GM12878 (cell line): ENCODE measurements at regions not wholly inside any gene's neighbourhood (a gene's known extent, or its start where the extent isn't known, plus 50 kb on each side); places are given as distances from the start of the nearest gene placed in this dataset.

ENCODE experiments used
- ATAC-seq: fragments of 200-7000 bp; cut with Tn5 transposase; 3 replicates; pipeline ENCODE4 v1.9.1; 2020; ENCODE audit warnings: mild to moderate bottlenecking, moderate library complexity
- BruUV-seq: library from RNA; stranded (reverse); fragments of 400-500 nt; replicated peaks from 2 replicates; lab custom pipeline; 2021; lab: Mats Ljungman, UMichigan
- CTCF ChIA-PET: fragments of 300-600 bp; sonication (Branson Sonifier 250); formaldehyde crosslinking; extraction: SDS; loops from one replicate; lab custom pipeline; 2021; ENCODE audit warnings: inconsistent platforms; lab: Yijun Ruan, JAX
- POLR2A ChIA-PET: fragments of 350-600 bp; formaldehyde crosslinking; extraction: SDS; loops from one replicate; lab custom pipeline; 2021; ENCODE audit warnings: inconsistent platforms; lab: Charles Lee
- RAD21 ChIA-PET: fragments of 300-600 bp; sonication (Branson Sonifier 250); formaldehyde crosslinking; loops from one replicate; lab custom pipeline; 2023; ENCODE audit warnings: antibody characterized with exemption; ENCODE audit not compliant: unreplicated experiment; lab: Charles Lee
- SMC1A ChIA-PET: fragments of 300-600 bp; sonication (Branson Sonifier 250); formaldehyde crosslinking; loops from one replicate; lab custom pipeline; 2023; ENCODE audit not compliant: unreplicated experiment, uncharacterized antibody; lab: Charles Lee
- DNase-seq: peaks from one replicate; pipeline ENCODE4 v3.0.0-alpha.2; 2011; ENCODE audit warnings: low read depth, low spot score
- FAIRE-seq: peaks from 3 replicates; lab custom pipeline; 2011; peaks lifted over from hg19 to GRCh38; lab: Jason Lieb, UNC
- H2AFZ ChIP-seq: 2 replicates; pipeline ENCODE4 v1.6.0; 2011; ENCODE audit warnings: low read depth, low read length, control low read depth; ENCODE audit not compliant: control insufficient read depth
- H3K27ac ChIP-seq: 2 replicates; pipeline ENCODE4 v1.5.1; 2011; ENCODE audit warnings: control low read depth; ENCODE audit not compliant: control insufficient read depth, insufficient read depth
- H3K27me3 ChIP-seq, 2 experiments: replicated peaks in 1 of 2; 2 replicates each; pipeline versions ENCODE4 v1.6.0 to v1.6.1; 2011; ENCODE audit warnings: low read length in 1 of 2; ENCODE audit not compliant: control insufficient read depth in 2 of 2, insufficient read depth in 2 of 2
- H3K36me3 ChIP-seq, 2 experiments: 2 replicates each; pipeline ENCODE4 v1.5.1; 2011; ENCODE audit warnings: low read length in 1 of 2; ENCODE audit not compliant: control insufficient read depth in 2 of 2, insufficient read depth in 2 of 2
- H3K4me1 ChIP-seq: 2 replicates; pipeline ENCODE4 v1.6.1; 2011; ENCODE audit warnings: mild to moderate bottlenecking, low read length, moderate library complexity, mixed read lengths; ENCODE audit not compliant: control insufficient read depth, insufficient read depth
- H3K4me2 ChIP-seq: 2 replicates; pipeline ENCODE4 v1.6.0; 2011; ENCODE audit warnings: control low read depth; ENCODE audit not compliant: control insufficient read depth, insufficient read depth
- H3K4me3 ChIP-seq: fragments of 200-600 bp; sonication (generic); 2 replicates; pipeline ENCODE4 v1.5.1; 2016
- H3K79me2 ChIP-seq: 2 replicates; pipeline ENCODE4 v1.6.0; 2011; ENCODE audit warnings: low read length; ENCODE audit not compliant: control insufficient read depth, insufficient read depth
- H3K9ac ChIP-seq: 2 replicates; pipeline ENCODE4 v1.8.0; 2011; ENCODE audit warnings: low read length, control low read depth, mixed read lengths; ENCODE audit not compliant: control insufficient read depth, insufficient read depth
- H3K9me3 ChIP-seq: replicated peaks from 3 replicates; pipeline ENCODE4 v1.5.1; 2011; ENCODE audit warnings: mild to moderate bottlenecking, low read length; ENCODE audit not compliant: control insufficient read depth, insufficient read depth
- H4K20me1 ChIP-seq: 2 replicates; pipeline ENCODE4 v1.6.0; 2011; ENCODE audit not compliant: control insufficient read depth, insufficient read depth
- CBX5 ChIP-seq: sonication (generic); IDR thresholded peaks from 2 replicates; pipeline ENCODE4 v1.6.1; 2016; ENCODE audit warnings: low read depth, moderate library complexity, mild to moderate bottlenecking, inconsistent platforms
- EGR1 ChIP-seq, 2 experiments: IDR thresholded peaks; 1 replicate in 1 of 2; 2 replicates in 1 of 2; pipeline ENCODE4 v1.6.1; 2011 to 2012; ENCODE audit warnings: low read depth in 2 of 2, low read length in 2 of 2, borderline replicate concordance in 1 of 2, mild to moderate bottlenecking in 1 of 2, moderate library complexity in 1 of 2
- EP300 ChIP-seq, 2 experiments: fragments of 150-350 bp in 1 of 2; IDR thresholded peaks; 2 replicates each; pipeline ENCODE4 v1.6.1; 2011 to 2012; ENCODE audit warnings: low read depth in 2 of 2, low read length in 2 of 2, borderline replicate concordance in 1 of 2, improper control_type of control experiment in 1 of 2, inconsistent platforms in 1 of 2; ENCODE audit not compliant: control insufficient read depth in 1 of 2
- KDM1A ChIP-seq: fragments of 200-600 bp; sonication (generic); IDR thresholded peaks from 2 replicates; pipeline ENCODE4 v1.6.1; 2016; ENCODE audit warnings: borderline replicate concordance
- MXI1 ChIP-seq: fragments of 150-350 bp; IDR thresholded peaks from 2 replicates; pipeline ENCODE4 v1.6.1; 2011; ENCODE audit warnings: low read depth, mild to moderate bottlenecking, inconsistent platforms, low read length, improper control_type of control experiment
- PAX5 ChIP-seq: IDR thresholded peaks from 2 replicates; pipeline ENCODE4 v1.6.1; 2011; ENCODE audit warnings: low read depth, low read length, borderline replicate concordance
- POLR2AphosphoS2 ChIP-seq: IDR thresholded peaks from 2 replicates; pipeline ENCODE4 v1.6.1; 2011; ENCODE audit warnings: low read depth, mild to moderate bottlenecking, low read length, improper control_type of control experiment, moderate library complexity
- SIX5 ChIP-seq: IDR thresholded peaks from 2 replicates; pipeline ENCODE4 v1.6.1; 2011; ENCODE audit warnings: mild to moderate bottlenecking, low read depth, low read length, moderate library complexity; ENCODE audit not compliant: severe bottlenecking
- STAT3 ChIP-seq: IDR thresholded peaks from 2 replicates; pipeline ENCODE4 v1.6.1; 2011; ENCODE audit warnings: low read depth, low read length, improper control_type of control experiment
- TCF3 ChIP-seq: IDR thresholded peaks from 2 replicates; pipeline ENCODE4 v1.6.1; 2012; ENCODE audit warnings: low read depth, mild to moderate bottlenecking, low read length, borderline replicate concordance; ENCODE audit not compliant: insufficient read depth
- TCF7 ChIP-seq: IDR thresholded peaks from 2 replicates; pipeline ENCODE4 v1.6.1; 2014; ENCODE audit warnings: antibody characterized with exemption, borderline replicate concordance
- YY1 ChIP-seq: IDR thresholded peaks from 2 replicates; pipeline ENCODE4 v1.6.1; 2011; ENCODE audit warnings: low read depth, mild to moderate bottlenecking, low read length
- ZNF24 ChIP-seq: fragments of 450-650 bp; IDR thresholded peaks from 2 replicates; pipeline ENCODE4 v1.6.1; 2017; ENCODE audit warnings: antibody characterized with exemption, mild to moderate bottlenecking
- ZNF274 ChIP-seq: IDR thresholded peaks from one replicate; pipeline ENCODE4 v1.8.0; 2011; ENCODE audit not compliant: insufficient read length, insufficient read depth
- ZSCAN29 ChIP-seq: fragments of 450-650 bp; IDR thresholded peaks from 2 replicates; pipeline ENCODE4 v1.6.1; 2017; ENCODE audit warnings: mild to moderate bottlenecking, moderate library complexity
- WGBS: methylation state at CpG from one replicate; pipeline ENCODE4 v1.1.6; 2016; ENCODE audit warnings: low lambda C conversion rate; ENCODE audit not compliant: insufficient replicate concordance, insufficient coverage; ENCODE audit errors: missing lambda C conversion rate; 5-methylcytosine and 5-hydroxymethylcytosine counted together
- in situ Hi-C: fragments of 300-500 bp; cut with MboI; formaldehyde crosslinking; loops from 9 replicates; pipeline ENCODE4 v1.14.3; 2018; ENCODE audit warnings: mixed read lengths
- intact Hi-C: fragments of 100-400 bp; cut with micrococcal nuclease; formaldehyde crosslinking; loops from one replicate; pipeline ENCODE4 v1.14.2; 2022; ENCODE audit not compliant: unreplicated experiment
- TF ChIP-seq, protein P1 (sequence below), 3 experiments: IDR thresholded peaks in 2 of 3; conservative IDR thresholded peaks in 1 of 3; 2 replicates each; pipeline ENCODE4 v1.5.1; 2011; ENCODE audit warnings: low read depth in 3 of 3, low read length in 3 of 3, mild to moderate bottlenecking in 3 of 3, control low read depth in 2 of 3, moderate library complexity in 2 of 3, inconsistent platforms in 1 of 3, mixed read lengths in 1 of 3; ENCODE audit not compliant: control insufficient read depth in 2 of 3, insufficient read depth in 1 of 3; ENCODE audit errors: extremely low read depth in 1 of 3
- TF ChIP-seq, protein P2 (sequence below): fragments of 450-650 bp; IDR thresholded peaks from 2 replicates; pipeline ENCODE4 v1.6.1; 2017; ENCODE audit warnings: borderline replicate concordance

DNA sequence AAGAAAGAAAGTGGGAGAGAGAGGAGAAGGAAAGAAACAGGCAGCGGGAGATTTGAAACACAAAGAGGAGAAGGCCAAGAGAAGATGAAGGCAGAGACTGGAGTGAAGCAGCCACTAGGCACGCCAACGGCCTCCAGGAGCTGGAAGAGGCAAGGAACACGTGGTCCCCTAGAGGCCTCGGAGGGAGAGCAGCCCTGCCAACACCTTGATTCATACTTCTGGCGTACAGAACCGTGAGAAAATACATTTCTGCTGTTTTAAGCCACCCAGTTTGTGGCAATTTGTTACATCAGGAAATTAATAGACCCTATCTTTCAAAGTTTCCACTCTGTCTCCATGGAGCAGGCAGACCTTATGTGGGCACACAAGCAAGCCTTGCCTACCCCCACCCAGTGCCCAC is 133.4 kb downstream of the ACTL7B start (continued):
- TF ChIP-seq KDM1A (no peak), STAT3 (no peak), PAX5 (no peak), TCF7 (no peak)
- TF ChIP-seq, protein P1, sequence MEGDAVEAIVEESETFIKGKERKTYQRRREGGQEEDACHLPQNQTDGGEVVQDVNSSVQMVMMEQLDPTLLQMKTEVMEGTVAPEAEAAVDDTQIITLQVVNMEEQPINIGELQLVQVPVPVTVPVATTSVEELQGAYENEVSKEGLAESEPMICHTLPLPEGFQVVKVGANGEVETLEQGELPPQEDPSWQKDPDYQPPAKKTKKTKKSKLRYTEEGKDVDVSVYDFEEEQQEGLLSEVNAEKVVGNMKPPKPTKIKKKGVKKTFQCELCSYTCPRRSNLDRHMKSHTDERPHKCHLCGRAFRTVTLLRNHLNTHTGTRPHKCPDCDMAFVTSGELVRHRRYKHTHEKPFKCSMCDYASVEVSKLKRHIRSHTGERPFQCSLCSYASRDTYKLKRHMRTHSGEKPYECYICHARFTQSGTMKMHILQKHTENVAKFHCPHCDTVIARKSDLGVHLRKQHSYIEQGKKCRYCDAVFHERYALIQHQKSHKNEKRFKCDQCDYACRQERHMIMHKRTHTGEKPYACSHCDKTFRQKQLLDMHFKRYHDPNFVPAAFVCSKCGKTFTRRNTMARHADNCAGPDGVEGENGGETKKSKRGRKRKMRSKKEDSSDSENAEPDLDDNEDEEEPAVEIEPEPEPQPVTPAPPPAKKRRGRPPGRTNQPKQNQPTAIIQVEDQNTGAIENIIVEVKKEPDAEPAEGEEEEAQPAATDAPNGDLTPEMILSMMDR (IDR thresholded peaks at IDR 0.05 in 2 of 3, conservative IDR thresholded peaks at IDR 0.05 in 1 of 3; ENCODE audit: control insufficient read depth in 2 of 3, extremely low read depth in 1 of 3, insufficient read depth in 1 of 3, low read depth in 3 of 3, low read length in 3 of 3) = no peak

- FAIRE-seq = no peak
- H3K4me1 ChIP-seq = no peaks in the 10 kb centered on the region
- in situ Hi-C loops = no loop called here
Measured at GRCh38 chr9:108720191-108720642, 135.6 kb downstream of the ACTL7B start.

More at GRCh38 chr9:108720191-108720642, 135.6 kb downstream of the ACTL7B start:
- SMC1A ChIA-PET = no interaction called here
- POLR2A ChIA-PET = no interaction called here
- Histone ChIP-seq H3K9me3 (no peaks in the 10 kb centered on the region), H3K4me3 (no peak overlapping the region), H3K9ac (no peak overlapping the region), H3K27ac (no peak overlapping the region), H3K4me2 (no peak overlapping the region), H4K20me1 (no peaks in the 10 kb centered on the region), H2AFZ (no peak overlapping the region), H3K27me3 (no peaks in the 10 kb centered on the region; a peak in 1 of 4 replicates), H3K79me2 (no peaks in the 10 kb centered on the region), H3K36me3 (no peaks in the 10 kb centered on the region)
- ATAC-seq = no peak
- intact Hi-C loops = no loop called here
- 0% methylated on average over 2 of the region's 2 CpGs for WGBS
- RAD21 ChIA-PET = no interaction called here
- BruUV-seq = no TSS peak
- CTCF ChIA-PET = no interaction called here
- no peak for DNase-seq
- TF ChIP-seq SIX5 = no peak
- no peak for TF ChIP-seq ZSCAN29
- no peak for TF ChIP-seq ZNF274
- no peak for TF ChIP-seq EP300 (IDR thresholded peaks at IDR 0.05; ENCODE audit: borderline replicate concordance in 1 of 2, control insufficient read depth in 1 of 2, low read depth in 2 of 2, low read length in 2 of 2)
- no peak for TF ChIP-seq POLR2AphosphoS2
- TF ChIP-seq EGR1 (IDR thresholded peaks at IDR 0.05; ENCODE audit: borderline replicate concordance in 1 of 2, low read depth in 2 of 2, low read length in 2 of 2) = no peak
- no peak for TF ChIP-seq YY1
- no peak for TF ChIP-seq CBX5
- TF ChIP-seq, protein P2, sequence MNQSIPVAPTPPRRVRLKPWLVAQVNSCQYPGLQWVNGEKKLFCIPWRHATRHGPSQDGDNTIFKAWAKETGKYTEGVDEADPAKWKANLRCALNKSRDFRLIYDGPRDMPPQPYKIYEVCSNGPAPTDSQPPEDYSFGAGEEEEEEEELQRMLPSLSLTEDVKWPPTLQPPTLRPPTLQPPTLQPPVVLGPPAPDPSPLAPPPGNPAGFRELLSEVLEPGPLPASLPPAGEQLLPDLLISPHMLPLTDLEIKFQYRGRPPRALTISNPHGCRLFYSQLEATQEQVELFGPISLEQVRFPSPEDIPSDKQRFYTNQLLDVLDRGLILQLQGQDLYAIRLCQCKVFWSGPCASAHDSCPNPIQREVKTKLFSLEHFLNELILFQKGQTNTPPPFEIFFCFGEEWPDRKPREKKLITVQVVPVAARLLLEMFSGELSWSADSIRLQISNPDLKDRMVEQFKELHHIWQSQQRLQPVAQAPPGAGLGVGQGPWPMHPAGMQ = no peak
- no peak for TF ChIP-seq MXI1
- no peak for TF ChIP-seq ZNF24
- no peak for TF ChIP-seq TCF3
- no peak for TF ChIP-seq PAX5
- TF ChIP-seq, all 136 proteins: peak for 0
